D721Med (cell line): ENCODE measurements at regions not wholly inside any gene's neighbourhood (a gene's known extent, or its start where the extent isn't known, plus 50 kb on each side); places are given as distances from the start of the nearest gene placed in this dataset.

Source experiments
- DNase-seq: peaks from one replicate; pipeline ENCODE4 v3.0.0; 2011; ENCODE audit warnings: low spot score; ENCODE audit not compliant: insufficient read length
- FAIRE-seq: peaks from 2 replicates; lab custom pipeline; 2011; peaks lifted over from hg19 to GRCh38; lab: Jason Lieb, UNC
- CTCF ChIP-seq: IDR thresholded peaks from 2 replicates; pipeline ENCODE4 v1.5.1; 2012; ENCODE audit warnings: mild to moderate bottlenecking, control low read depth; ENCODE audit not compliant: insufficient read depth; ENCODE audit errors: missing control alignments

- DNase-seq, result no peak
- peak; percentile 73 for FAIRE-seq
- TF ChIP-seq CTCF, result peak; percentile 85
Observed at GRCh38 chr5:101942321-101942882, 353.7 kb downstream of the SLCO4C1 start.

- FAIRE-seq, result no peak
- no peak for TF ChIP-seq CTCF
- DNase-seq, result no peak
Observed at GRCh38 chr5:101937041-101937440, 359.0 kb downstream of the SLCO4C1 start.

DNA sequence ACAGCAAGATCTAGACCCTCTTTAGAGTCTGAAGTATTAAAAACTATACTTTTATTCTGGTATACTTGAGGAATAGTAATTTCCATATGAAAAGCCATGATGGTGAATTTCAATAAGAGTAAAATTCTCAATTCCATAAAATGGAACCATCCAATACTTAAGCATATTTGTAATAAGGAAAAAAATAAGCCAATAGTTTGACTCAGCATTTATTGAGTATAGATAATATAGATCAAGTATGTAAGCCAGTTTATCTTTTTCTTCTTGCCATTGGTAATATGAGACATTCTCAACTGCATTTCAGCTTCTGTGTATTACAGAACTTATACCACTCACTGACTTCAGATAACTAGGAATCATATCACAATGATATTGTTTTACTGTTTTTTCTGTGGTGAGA is 361.0 kb downstream of the SLCO4C1 start:
- TF ChIP-seq CTCF, result no peak
- FAIRE-seq (no peak), DNase-seq (no peak)

GRCh38 chr5:101932599-101932998 is 363.5 kb downstream of the SLCO4C1 start:
- no peak for TF ChIP-seq CTCF
- no peak for FAIRE-seq
- DNase-seq, result no peak

- no peak for FAIRE-seq
- DNase-seq, result no peak
- no peak for TF ChIP-seq CTCF
Observed at GRCh38 chr5:101929628-101930027, 366.5 kb downstream of the SLCO4C1 start.

DNA sequence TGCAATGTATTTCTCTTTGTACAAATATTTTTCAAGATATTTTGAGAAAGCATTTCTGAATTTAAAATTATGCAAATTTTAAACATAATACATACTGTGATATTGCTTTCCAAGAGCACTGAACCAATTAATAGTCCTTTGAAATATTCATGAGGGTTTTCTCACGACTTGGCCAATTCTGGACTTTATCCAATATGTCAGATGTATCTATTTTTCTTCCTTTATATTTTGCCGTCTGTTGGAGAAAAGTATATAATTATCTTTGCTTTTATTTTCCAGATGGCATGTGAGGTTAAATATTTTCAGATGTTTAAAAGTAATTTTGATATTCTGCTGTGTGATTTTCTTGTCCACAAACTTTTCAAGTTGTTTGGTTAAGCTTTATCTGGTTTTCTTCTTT is 378.9 kb downstream of the SLCO4C1 start:
- DNase-seq (no peak), FAIRE-seq (no peak)
- TF ChIP-seq CTCF, result no peak

- no peak for TF ChIP-seq CTCF
- no peak for FAIRE-seq
- DNase-seq, result no peak
Observed at GRCh38 chr5:101915554-101915953, 380.5 kb downstream of the SLCO4C1 start.
